G401.6 (cell line): ENCODE measurements at regions not wholly inside any gene's neighbourhood (a gene's known extent, or its start where the extent isn't known, plus 50 kb on each side); places are given as distances from the start of the nearest gene placed in this dataset.
"Not testable (repeated sequence)": the region's sequence is repeated elsewhere in the genome, so short reads cannot be mapped to it uniquely, and the experiment has no call there.

ENCODE experiments used
- FAIRE-seq: peaks from 2 replicates; lab custom pipeline; 2012; peaks lifted over from hg19 to GRCh38; lab: Jason Lieb, UNC

GRCh38 chr20:4344670-4345069 lies 95.6 kb upstream of the ADRA1D start:
- FAIRE-seq: no peak

- no peak for FAIRE-seq
Observed at GRCh38 chr20:4342609-4343008, 93.5 kb upstream of the ADRA1D start.

- FAIRE-seq: no peak
Observed at GRCh38 chr20:4341804-4342485, 92.9 kb upstream of the ADRA1D start.

GRCh38 chr20:4335722-4336121 lies 86.6 kb upstream of the ADRA1D start:
- FAIRE-seq: no peak

- no peak for FAIRE-seq
Observed at GRCh38 chr20:4332121-4332860, 83.2 kb upstream of the ADRA1D start.

GRCh38 chr20:4330011-4330410 lies 80.9 kb upstream of the ADRA1D start:
- FAIRE-seq: no peak

GRCh38 chr20:4329232-4329631 lies 80.1 kb upstream of the ADRA1D start:
- FAIRE-seq: no peak

GRCh38 chr20:4328541-4328940 lies 79.5 kb upstream of the ADRA1D start:
- FAIRE-seq: no peak

- FAIRE-seq: no peak
Observed at GRCh38 chr20:4327956-4328355, 78.9 kb upstream of the ADRA1D start.

GRCh38 chr20:4326195-4327065 lies 77.3 kb upstream of the ADRA1D start:
- FAIRE-seq: no peak

- no peak for FAIRE-seq
Observed at GRCh38 chr20:4325548-4326187, 76.6 kb upstream of the ADRA1D start.

GRCh38 chr20:4324611-4325243 lies 75.6 kb upstream of the ADRA1D start:
- no peak for FAIRE-seq

GRCh38 chr20:4322499-4322898 lies 73.4 kb upstream of the ADRA1D start:
- FAIRE-seq: no peak

- no peak for FAIRE-seq
Observed at GRCh38 chr20:4320291-4320690, 71.2 kb upstream of the ADRA1D start.

GRCh38 chr20:4318891-4319290 lies 69.8 kb upstream of the ADRA1D start:
- no peak for FAIRE-seq

GRCh38 chr20:4310616-4311015 lies 61.5 kb upstream of the ADRA1D start:
- not testable (repeated sequence) for FAIRE-seq

GRCh38 chr20:4306206-4306605 lies 57.1 kb upstream of the ADRA1D start:
- FAIRE-seq: no peak

- no peak for FAIRE-seq
Observed at GRCh38 chr20:4305091-4305490, 56.0 kb upstream of the ADRA1D start.

- FAIRE-seq: no peak
Observed at GRCh38 chr20:4304601-4305000, 55.5 kb upstream of the ADRA1D start.

- FAIRE-seq: no peak
Observed at GRCh38 chr20:4303136-4303535, 54.0 kb upstream of the ADRA1D start.

- FAIRE-seq: no peak
Observed at GRCh38 chr20:4300921-4301320, 51.8 kb upstream of the ADRA1D start.

- FAIRE-seq: no peak
Observed at GRCh38 chr20:4300401-4300800, 51.3 kb upstream of the ADRA1D start.
